ENCODE measurements at regions not wholly inside any gene's neighbourhood (a gene's known extent, or its start where the extent isn't known, plus 50 kb on each side); places are given as distances from the start of the nearest gene placed in this dataset.

- TF ChIP-seq, protein P1, sequence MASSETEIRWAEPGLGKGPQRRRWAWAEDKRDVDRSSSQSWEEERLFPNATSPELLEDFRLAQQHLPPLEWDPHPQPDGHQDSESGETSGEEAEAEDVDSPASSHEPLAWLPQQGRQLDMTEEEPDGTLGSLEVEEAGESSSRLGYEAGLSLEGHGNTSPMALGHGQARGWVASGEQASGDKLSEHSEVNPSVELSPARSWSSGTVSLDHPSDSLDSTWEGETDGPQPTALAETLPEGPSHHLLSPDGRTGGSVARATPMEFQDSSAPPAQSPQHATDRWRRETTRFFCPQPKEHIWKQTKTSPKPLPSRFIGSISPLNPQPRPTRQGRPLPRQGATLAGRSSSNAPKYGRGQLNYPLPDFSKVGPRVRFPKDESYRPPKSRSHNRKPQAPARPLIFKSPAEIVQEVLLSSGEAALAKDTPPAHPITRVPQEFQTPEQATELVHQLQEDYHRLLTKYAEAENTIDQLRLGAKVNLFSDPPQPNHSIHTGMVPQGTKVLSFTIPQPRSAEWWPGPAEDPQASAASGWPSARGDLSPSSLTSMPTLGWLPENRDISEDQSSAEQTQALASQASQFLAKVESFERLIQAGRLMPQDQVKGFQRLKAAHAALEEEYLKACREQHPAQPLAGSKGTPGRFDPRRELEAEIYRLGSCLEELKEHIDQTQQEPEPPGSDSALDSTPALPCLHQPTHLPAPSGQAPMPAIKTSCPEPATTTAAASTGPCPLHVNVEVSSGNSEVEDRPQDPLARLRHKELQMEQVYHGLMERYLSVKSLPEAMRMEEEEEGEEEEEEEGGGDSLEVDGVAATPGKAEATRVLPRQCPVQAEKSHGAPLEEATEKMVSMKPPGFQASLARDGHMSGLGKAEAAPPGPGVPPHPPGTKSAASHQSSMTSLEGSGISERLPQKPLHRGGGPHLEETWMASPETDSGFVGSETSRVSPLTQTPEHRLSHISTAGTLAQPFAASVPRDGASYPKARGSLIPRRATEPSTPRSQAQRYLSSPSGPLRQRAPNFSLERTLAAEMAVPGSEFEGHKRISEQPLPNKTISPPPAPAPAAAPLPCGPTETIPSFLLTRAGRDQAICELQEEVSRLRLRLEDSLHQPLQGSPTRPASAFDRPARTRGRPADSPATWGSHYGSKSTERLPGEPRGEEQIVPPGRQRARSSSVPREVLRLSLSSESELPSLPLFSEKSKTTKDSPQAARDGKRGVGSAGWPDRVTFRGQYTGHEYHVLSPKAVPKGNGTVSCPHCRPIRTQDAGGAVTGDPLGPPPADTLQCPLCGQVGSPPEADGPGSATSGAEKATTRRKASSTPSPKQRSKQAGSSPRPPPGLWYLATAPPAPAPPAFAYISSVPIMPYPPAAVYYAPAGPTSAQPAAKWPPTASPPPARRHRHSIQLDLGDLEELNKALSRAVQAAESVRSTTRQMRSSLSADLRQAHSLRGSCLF (CRISPR knock-in tag; IDR thresholded peaks at IDR 0.05; ENCODE audit: borderline replicate concordance) = no peak
- TF ChIP-seq CBX1 (IDR thresholded peaks at IDR 0.05; ENCODE audit: low read depth) = no peak
These were observed 215.3 kb downstream of the BRINP2 start (continued) for GRCh38 chr1:177385760-177386698.

- no peak overlapping the region for H3K9ac ChIP-seq (ENCODE audit: insufficient read depth, low read depth, low read length)
- no peak overlapping the region for H2AFZ ChIP-seq (ENCODE audit: low read length)
- whole genome bisulfite sequencing (ENCODE audit: low lambda C conversion rate) = 0% methylated on average over 2 of the region's 3 CpGs
- no peaks in the 10 kb centered on the region for H3K36me3 ChIP-seq (replicated peaks in 1 of 2; ENCODE audit: control insufficient read depth in 1 of 2, insufficient read depth in 2 of 2, low read length in 2 of 2)
- DNase-seq (ENCODE audit: low spot score) (no peak), ATAC-seq (no peak), FAIRE-seq (no peak)
- ChIA-PET POLR2A (no interaction called here), CTCF (ENCODE audit: low intra/inter-chr PET ratio, low total read pairs) (no interaction called here)
- H4K20me1 ChIP-seq (ENCODE audit: insufficient read depth, low read length) = no peaks in the 10 kb centered on the region
- H3K4me3 ChIP-seq (replicated peaks in 1 of 3; ENCODE audit: insufficient read depth in 1 of 3, low read depth in 2 of 3, low read length in 3 of 3) = no peak overlapping the region
- no TSS peak for BruUV-seq (replicated peaks)
- H3K79me2 ChIP-seq (ENCODE audit: insufficient read depth, low read length) = no peaks in the 10 kb centered on the region
- no peak overlapping the region for H3K4me2 ChIP-seq (ENCODE audit: low read depth, low read length)
- no peaks in the 10 kb centered on the region for H3K4me1 ChIP-seq (ENCODE audit: insufficient read depth, low read length)
- in situ Hi-C loops (cut with HindIII; ENCODE audit: extremely low pct_ligation_motif_present, low pct_unique_long_range_greater_than_20kb) (no loop called here), intact Hi-C loops (cut with micrococcal nuclease; ENCODE audit: unreplicated experiment) (no loop called here)
- H3K27ac ChIP-seq (ENCODE audit: extremely low read length, insufficient read depth, low read length) = no peak overlapping the region
- H3K9me3 ChIP-seq (ENCODE audit: low read length) = no peaks in the 10 kb centered on the region
- H3K27me3 ChIP-seq (ENCODE audit: control insufficient read depth in 1 of 2, insufficient read depth in 2 of 2, low read length in 2 of 2) = no peaks in the 10 kb centered on the region
- TF ChIP-seq, protein P2, sequence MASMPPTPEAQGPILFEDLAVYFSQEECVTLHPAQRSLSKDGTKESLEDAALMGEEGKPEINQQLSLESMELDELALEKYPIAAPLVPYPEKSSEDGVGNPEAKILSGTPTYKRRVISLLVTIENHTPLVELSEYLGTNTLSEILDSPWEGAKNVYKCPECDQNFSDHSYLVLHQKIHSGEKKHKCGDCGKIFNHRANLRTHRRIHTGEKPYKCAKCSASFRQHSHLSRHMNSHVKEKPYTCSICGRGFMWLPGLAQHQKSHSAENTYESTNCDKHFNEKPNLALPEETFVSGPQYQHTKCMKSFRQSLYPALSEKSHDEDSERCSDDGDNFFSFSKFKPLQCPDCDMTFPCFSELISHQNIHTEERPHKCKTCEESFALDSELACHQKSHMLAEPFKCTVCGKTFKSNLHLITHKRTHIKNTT (CRISPR knock-in tag; IDR thresholded peaks at IDR 0.05) = no peak
- TF ChIP-seq ZNF557 (CRISPR knock-in tag; IDR thresholded peaks at IDR 0.05) = no peak
- TF ChIP-seq TIGD3 (CRISPR knock-in tag; IDR thresholded peaks at IDR 0.05; ENCODE audit: borderline replicate concordance) = no peak
- no peak for TF ChIP-seq ZNF556 (CRISPR knock-in tag; IDR thresholded peaks at IDR 0.05; ENCODE audit: borderline replicate concordance)
- TF ChIP-seq GFI1 (CRISPR knock-in tag; IDR thresholded peaks at IDR 0.05; ENCODE audit: borderline replicate concordance) = no peak
- no peak for TF ChIP-seq ZNF138 (CRISPR knock-in tag; IDR thresholded peaks at IDR 0.05; ENCODE audit: low read depth)
These were observed 213.7 kb downstream of the BRINP2 start for GRCh38 chr1:177384461-177384860.

Measured in HepG2 (cell line).